Globus pallidus (tissue), 1 donor: ENCODE measurements at regions not wholly inside any gene's neighbourhood (a gene's known extent, or its start where the extent isn't known, plus 50 kb on each side); places are given as distances from the start of the nearest gene placed in this dataset.
"Not testable (repeated sequence)": the region's sequence is repeated elsewhere in the genome, so short reads cannot be mapped to it uniquely, and the experiment has no call there.

Source experiments
- DNase-seq: peaks from one replicate; pipeline ENCODE4 v3.0.0-alpha.2; 2015; ENCODE audit warnings: low spot score

DNA sequence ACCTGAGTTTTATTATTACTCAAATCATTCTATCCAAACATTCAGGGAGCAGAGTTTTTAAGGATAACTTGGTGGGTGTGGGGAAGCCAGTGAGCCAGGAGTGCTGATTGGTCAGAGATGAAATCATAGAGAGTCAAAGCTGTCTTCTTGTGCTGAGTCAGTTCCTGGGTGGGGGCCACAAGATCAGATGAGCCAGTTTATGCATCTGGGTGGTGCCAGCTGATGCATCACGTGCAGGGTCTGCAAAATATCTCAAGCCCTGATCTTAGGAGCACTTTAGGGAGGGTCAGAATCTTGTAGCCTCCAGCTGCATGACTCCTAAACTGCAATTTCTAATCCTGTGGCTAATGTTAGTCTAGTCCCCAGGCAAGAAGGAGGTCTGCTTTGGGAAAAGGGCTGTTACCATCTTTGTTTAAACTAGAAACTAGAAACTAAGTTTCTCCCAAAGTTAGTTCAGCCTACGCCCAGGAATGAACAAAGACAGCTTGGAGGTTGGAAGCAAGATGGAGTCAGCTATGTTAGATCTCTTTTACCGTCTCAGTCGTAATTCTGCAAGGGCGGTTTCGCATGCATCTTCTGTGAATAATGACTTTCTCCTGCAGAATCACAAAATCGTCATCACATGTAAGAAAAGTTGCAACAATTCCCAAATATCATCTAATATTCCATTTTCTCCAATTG lies 97.5 kb downstream of the ZNF664 start:
- not testable (repeated sequence) for DNase-seq

DNA sequence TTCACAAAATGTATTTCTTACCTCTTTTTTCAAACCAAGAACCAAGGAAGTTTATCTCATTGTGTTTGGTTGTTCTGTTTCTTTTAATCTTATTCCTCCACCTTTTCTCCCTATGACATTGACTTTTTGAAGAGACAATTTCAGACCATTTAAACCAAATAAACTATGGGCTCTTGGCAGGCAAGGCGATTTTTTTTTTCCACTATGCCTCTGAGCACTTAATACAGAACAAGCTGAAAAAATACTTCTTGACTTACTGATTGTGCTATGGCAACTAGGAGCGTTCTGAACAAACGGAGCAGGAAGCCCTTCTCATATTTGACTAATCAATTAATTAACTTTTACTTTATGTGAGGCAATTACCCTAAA lies 98.0 kb downstream of the ZNF664 start:
- DNase-seq, result no peak

GRCh38 chr12:124073356-124074035 lies 100.5 kb downstream of the ZNF664 start:
- no peak for DNase-seq

GRCh38 chr12:124075841-124076240 lies 102.8 kb downstream of the ZNF664 start:
- DNase-seq, result no peak

DNA sequence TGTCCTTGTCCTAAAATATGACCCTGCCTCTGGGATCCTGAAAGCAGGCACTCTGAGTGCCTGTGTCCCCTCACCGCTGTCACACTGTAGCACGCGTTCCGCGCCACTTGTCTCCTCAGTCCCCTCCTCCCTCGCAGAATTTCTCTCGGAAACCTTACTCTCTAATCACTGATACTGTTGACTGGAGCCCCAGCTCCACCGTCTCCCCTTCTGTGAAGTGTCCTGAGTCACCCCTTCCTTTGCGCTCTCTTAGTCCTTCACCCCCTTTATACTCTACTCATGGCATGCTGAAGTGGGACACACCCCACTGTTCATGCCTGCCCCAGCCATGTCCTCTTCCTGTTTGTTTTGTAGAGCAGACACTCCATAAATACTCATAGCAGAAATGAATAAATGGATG lies 104.7 kb downstream of the ZNF664 start:
- no peak for DNase-seq

DNA sequence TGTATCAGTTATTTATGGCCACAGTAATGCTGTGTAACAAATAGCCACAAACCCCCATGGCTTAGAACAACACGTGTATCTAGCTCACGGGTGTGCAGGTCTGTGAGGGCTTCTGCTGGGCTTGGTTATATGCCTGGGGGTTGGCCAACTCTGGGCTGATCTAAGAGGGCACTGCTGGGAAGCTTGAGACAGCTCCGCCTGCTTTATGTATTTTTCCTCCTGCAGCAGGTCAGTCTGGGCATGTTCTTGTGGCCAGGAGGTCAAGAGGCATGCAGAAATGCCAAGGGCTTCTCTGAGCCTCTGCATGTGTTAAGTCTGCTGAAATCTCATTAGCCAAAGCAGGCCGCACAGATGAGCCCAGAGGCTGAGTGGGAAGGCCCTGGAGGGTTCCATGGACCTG lies 105.8 kb downstream of the ZNF664 start:
- no peak for DNase-seq

GRCh38 chr12:124080649-124081048 lies 107.6 kb downstream of the ZNF664 start:
- DNase-seq, result no peak

- no peak for DNase-seq
Measured at GRCh38 chr12:124082012-124082411, 109.0 kb downstream of the ZNF664 start.

DNA sequence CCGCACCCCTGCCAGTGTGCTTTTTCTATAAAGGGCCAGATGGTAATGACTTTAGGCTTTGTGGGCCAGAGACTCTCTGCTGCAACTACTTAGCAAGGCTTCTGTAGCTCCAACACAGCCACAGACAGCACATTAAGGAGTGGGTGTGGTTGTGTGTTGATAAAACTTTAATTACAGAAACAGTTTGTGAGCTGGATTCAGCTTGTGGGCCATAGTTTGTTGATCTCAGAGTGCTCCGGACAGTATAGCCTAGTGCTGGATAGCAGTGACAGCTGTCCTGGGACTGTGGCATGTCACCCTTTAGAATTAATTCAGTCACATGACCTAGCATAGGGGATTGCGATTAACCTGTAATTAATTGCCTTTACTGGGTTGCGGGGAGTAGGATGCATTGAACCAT lies 109.7 kb downstream of the ZNF664 start:
- DNase-seq, result no peak

- no peak for DNase-seq
Measured at GRCh38 chr12:124083708-124084107, 110.7 kb downstream of the ZNF664 start.

GRCh38 chr12:124085419-124086296 lies 112.6 kb downstream of the ZNF664 start:
- DNase-seq, result no peak

DNA sequence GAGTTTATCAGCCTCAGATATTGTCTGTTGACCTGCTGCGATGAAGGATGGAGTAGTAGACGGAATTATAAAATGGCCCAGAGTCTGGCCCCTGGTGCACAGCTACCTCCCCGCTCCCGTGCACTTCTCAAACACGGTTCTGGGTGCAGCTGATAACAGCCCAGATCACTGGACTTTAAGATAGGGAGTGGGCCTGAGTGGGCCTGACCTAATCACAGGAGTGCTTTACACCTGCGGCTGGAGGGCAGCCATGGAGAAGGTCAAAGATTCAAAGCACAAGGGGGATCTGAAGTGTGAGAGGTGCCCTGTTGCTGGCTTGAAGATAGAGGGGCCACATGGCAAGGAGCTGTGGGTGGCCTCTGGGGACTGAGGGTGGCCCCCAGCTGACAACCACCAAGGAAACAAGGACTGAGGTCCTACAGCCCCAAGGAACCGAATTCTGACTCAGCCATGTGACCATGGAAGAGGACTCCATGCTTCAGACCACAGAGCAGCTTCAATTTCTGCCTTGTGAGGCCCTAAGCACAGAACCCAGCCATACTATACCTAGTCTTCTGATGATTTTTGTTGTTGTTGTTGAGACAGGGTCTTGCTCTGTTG lies 113.4 kb downstream of the ZNF664 start:
- no peak for DNase-seq

DNA sequence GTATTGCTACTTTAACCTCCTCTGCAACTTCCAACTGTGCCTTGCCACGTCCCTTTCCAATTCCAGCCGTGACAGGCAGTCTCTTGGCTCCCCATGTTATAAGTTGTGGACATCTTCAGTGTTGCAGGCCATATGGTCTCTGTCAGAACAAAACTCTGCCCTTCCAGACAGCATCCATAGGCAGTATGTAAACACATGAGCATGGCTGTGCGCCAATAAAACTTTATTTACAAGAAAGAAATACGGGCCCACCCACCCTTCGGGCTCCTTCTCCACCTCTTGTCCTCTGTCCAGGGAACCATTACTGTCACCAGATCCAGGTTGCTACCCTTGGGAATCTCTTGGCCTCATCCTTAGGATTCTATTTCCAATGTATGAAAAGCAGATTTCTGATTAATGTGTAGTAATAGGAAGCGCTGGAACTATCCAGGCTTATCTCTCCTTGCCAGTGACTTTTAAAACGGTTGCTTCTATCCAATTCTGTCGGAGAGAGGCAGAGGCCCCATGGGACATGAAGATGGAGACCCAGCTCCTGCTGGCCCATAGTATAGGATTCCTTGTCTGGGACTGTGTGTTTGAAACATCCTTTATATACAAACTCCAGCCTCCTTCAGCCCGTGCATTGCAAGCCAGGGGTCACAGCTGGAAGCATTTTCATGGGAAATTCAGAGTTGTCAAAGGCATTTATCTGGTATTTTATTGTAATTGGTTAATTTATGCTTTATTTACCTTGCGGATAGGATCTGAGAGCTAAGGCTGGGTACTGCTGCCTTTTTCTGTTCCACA lies 114.4 kb downstream of the ZNF664 start:
- DNase-seq, result no peak

DNA sequence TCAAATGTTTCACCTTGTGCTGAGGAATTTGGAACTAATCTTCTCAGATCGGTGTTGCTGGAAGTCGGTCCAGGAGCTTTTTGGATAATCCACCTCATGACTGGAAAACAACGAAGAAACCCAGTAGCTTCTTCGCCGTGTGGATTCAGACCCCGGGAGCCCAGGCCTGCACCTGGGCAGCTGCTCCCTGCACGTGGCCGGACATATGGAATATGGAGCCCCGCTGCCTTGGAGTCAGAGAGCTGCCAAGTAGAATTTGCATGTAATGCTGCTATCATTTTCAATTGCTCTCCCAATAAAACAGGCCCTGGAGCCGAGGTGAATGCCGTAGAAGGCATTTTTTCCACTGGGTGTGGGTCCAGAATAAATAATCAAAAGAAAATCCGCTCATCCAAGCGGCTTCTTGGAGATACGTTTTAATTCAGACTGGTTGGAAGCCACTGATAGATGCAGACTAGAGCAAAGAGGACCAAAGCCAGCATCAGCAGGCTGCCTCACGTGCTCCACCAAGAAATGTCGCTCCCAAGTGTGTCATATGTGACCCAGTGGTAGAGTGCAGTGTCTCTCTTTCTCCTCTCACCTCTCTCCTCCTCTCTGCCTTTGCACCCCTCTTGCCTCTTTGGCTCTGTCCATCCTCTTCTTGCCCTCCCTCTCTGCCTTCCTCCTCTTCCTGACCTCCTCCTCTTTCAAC lies 115.3 kb downstream of the ZNF664 start:
- no peak for DNase-seq

- DNase-seq, result not testable (repeated sequence)
Measured at GRCh38 chr12:124089181-124089914, 116.3 kb downstream of the ZNF664 start.

- DNase-seq, result no peak
Measured at GRCh38 chr12:124091835-124092234, 118.8 kb downstream of the ZNF664 start.

DNA sequence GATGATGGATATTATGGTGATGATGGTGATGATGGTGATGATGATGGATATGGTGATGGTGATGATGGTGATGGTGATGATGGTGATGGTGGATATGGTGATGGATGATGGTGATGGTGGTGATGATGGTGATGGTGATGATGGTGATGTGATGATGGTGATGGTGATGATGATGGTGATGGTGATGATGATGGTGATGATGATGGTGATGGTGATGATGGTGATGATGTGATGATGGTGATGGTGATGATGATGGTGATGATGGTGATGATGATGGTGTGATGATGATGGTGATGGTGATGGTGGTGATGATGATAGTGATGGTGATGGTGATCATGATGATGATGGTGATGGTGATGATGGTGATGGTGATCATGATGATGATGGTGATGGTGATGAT lies 119.5 kb downstream of the ZNF664 start:
- DNase-seq, result not testable (repeated sequence)

- DNase-seq, result no peak
Measured at GRCh38 chr12:124093297-124093696, 120.3 kb downstream of the ZNF664 start.

DNA sequence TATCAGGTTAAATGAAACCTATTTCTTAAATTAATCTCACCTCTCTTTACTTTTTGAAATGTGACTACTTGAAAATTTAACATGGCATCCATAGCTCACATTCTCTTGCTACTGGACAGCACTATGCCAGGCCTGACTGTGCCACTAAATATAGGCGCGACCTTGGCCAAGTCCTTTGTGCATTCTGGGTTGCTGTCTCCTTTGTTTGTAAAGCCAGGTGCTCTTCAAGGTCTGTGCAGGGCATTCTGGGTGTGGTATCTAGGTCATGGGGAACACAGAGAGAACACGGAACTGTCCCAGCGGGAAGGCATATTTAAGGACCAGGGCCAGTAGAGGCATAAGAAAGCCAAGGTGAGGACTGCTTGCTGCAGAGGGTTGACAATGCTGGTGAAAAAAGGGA lies 121.2 kb downstream of the ZNF664 start:
- DNase-seq, result no peak

- no peak for DNase-seq
Measured at GRCh38 chr12:124094733-124095132, 121.7 kb downstream of the ZNF664 start.
